GM10248 (cell line): ENCODE measurements at regions not wholly inside any gene's neighbourhood (a gene's known extent, or its start where the extent isn't known, plus 50 kb on each side); places are given as distances from the start of the nearest gene placed in this dataset.
A peak's percentile ranks its signal among the peaks of the same experiment; 100 is the strongest.

ENCODE experiments used
- CTCF ChIA-PET: fragments of 300-600 bp; sonication (Branson Sonifier 250); formaldehyde crosslinking; extraction: SDS; loops from one replicate; lab custom pipeline; 2021; ENCODE audit warnings: antibody characterized with exemption; lab: Yijun Ruan, JAX
- POLR2A ChIA-PET: fragments of 350-650 bp; sonication (Branson Sonifier 250); formaldehyde crosslinking; extraction: SDS; loops from one replicate; lab custom pipeline; 2020; ENCODE audit warnings: antibody characterized with exemption; lab: Yijun Ruan, JAX
- DNase-seq: peaks from one replicate; pipeline ENCODE4 v3.0.0; 2012; ENCODE audit errors: extremely low spot score
- CTCF ChIP-seq: IDR thresholded peaks from 2 replicates; pipeline ENCODE4 v1.5.1; 2012; ENCODE audit warnings: mild to moderate bottlenecking, low read depth; ENCODE audit errors: extremely low read depth, missing control alignments, control extremely low read depth

- peak; percentile 23 for DNase-seq
These were observed 500.9 kb downstream of the DIRAS2 start for GRCh38 chr9:90141723-90142122.

GRCh38 chr9:90142580-90142979 is 500.0 kb downstream of the DIRAS2 start:
- ChIA-PET CTCF (interaction anchor here (0.7 to 2.6 kb wide), 15 partner anchors 9 to 665 kb away, joined by 3 to 16 read pairs (median 3); no protein-coding TSS in a partner anchor), POLR2A (no interaction called here)
- DNase-seq, result peak; percentile 27
- TF ChIP-seq CTCF, result peak; percentile 31

More at GRCh38 chr9:90141723-90142122, 500.9 kb downstream of the DIRAS2 start:
- POLR2A ChIA-PET, result no interaction called here
- CTCF ChIA-PET, result interaction anchor here (0.6 to 2.6 kb wide), 9 partner anchors 8 to 544 kb away, joined by 3 to 16 read pairs (median 3); no protein-coding TSS in a partner anchor
- TF ChIP-seq CTCF, result peak; percentile 39

GRCh38 chr9:90147426-90147825 is 495.2 kb downstream of the DIRAS2 start:
- ChIA-PET CTCF (no interaction called here), POLR2A (no interaction called here)
- TF ChIP-seq CTCF, result no peak
- DNase-seq, result no peak

- POLR2A ChIA-PET, result no interaction called here
- DNase-seq, result no peak
- TF ChIP-seq CTCF, result no peak
- CTCF ChIA-PET, result no interaction called here
These were observed 486.3 kb downstream of the DIRAS2 start for GRCh38 chr9:90156318-90156717.

GRCh38 chr9:90162326-90162725 is 480.3 kb downstream of the DIRAS2 start:
- TF ChIP-seq CTCF, result no peak
- DNase-seq, result no peak
- ChIA-PET CTCF (interaction anchor here (1.1 kb wide), 1 partner anchor 19 kb away, joined by 3 read pairs; no protein-coding TSS in a partner anchor), POLR2A (no interaction called here)

- ChIA-PET POLR2A (no interaction called here), CTCF (no interaction called here)
- no peak for TF ChIP-seq CTCF
- no peak for DNase-seq
These were observed 479.8 kb downstream of the DIRAS2 start for GRCh38 chr9:90162819-90163218.
